GM12878 (cell line): ENCODE measurements at regions not wholly inside any gene's neighbourhood (a gene's known extent, or its start where the extent isn't known, plus 50 kb on each side); places are given as distances from the start of the nearest gene placed in this dataset.

Source experiments
- ATAC-seq: fragments of 200-7000 bp; cut with Tn5 transposase; 3 replicates; pipeline ENCODE4 v1.9.1; 2020; ENCODE audit warnings: mild to moderate bottlenecking, moderate library complexity
- BruUV-seq: library from RNA; stranded (reverse); fragments of 400-500 nt; replicated peaks from 2 replicates; lab custom pipeline; 2021; lab: Mats Ljungman, UMichigan
- CTCF ChIA-PET: fragments of 300-600 bp; sonication (Branson Sonifier 250); formaldehyde crosslinking; extraction: SDS; loops from one replicate; lab custom pipeline; 2021; ENCODE audit warnings: inconsistent platforms; lab: Yijun Ruan, JAX
- POLR2A ChIA-PET: fragments of 350-600 bp; formaldehyde crosslinking; extraction: SDS; loops from one replicate; lab custom pipeline; 2021; ENCODE audit warnings: inconsistent platforms; lab: Charles Lee
- RAD21 ChIA-PET: fragments of 300-600 bp; sonication (Branson Sonifier 250); formaldehyde crosslinking; loops from one replicate; lab custom pipeline; 2023; ENCODE audit warnings: antibody characterized with exemption; ENCODE audit not compliant: unreplicated experiment; lab: Charles Lee
- SMC1A ChIA-PET: fragments of 300-600 bp; sonication (Branson Sonifier 250); formaldehyde crosslinking; loops from one replicate; lab custom pipeline; 2023; ENCODE audit not compliant: unreplicated experiment, uncharacterized antibody; lab: Charles Lee
- DNase-seq: peaks from one replicate; pipeline ENCODE4 v3.0.0-alpha.2; 2011; ENCODE audit warnings: low read depth, low spot score
- FAIRE-seq: peaks from 3 replicates; lab custom pipeline; 2011; peaks lifted over from hg19 to GRCh38; lab: Jason Lieb, UNC
- H2AFZ ChIP-seq: 2 replicates; pipeline ENCODE4 v1.6.0; 2011; ENCODE audit warnings: low read depth, low read length, control low read depth; ENCODE audit not compliant: control insufficient read depth
- H3K27ac ChIP-seq: 2 replicates; pipeline ENCODE4 v1.5.1; 2011; ENCODE audit warnings: control low read depth; ENCODE audit not compliant: control insufficient read depth, insufficient read depth
- H3K27me3 ChIP-seq, 2 experiments: replicated peaks in 1 of 2; 2 replicates each; pipeline versions ENCODE4 v1.6.0 to v1.6.1; 2011; ENCODE audit warnings: low read length in 1 of 2; ENCODE audit not compliant: control insufficient read depth in 2 of 2, insufficient read depth in 2 of 2
- H3K36me3 ChIP-seq, 2 experiments: 2 replicates each; pipeline ENCODE4 v1.5.1; 2011; ENCODE audit warnings: low read length in 1 of 2; ENCODE audit not compliant: control insufficient read depth in 2 of 2, insufficient read depth in 2 of 2
- H3K4me1 ChIP-seq: 2 replicates; pipeline ENCODE4 v1.6.1; 2011; ENCODE audit warnings: mild to moderate bottlenecking, low read length, moderate library complexity, mixed read lengths; ENCODE audit not compliant: control insufficient read depth, insufficient read depth
- H3K4me2 ChIP-seq: 2 replicates; pipeline ENCODE4 v1.6.0; 2011; ENCODE audit warnings: control low read depth; ENCODE audit not compliant: control insufficient read depth, insufficient read depth
- H3K4me3 ChIP-seq: fragments of 200-600 bp; sonication (generic); 2 replicates; pipeline ENCODE4 v1.5.1; 2016
- H3K79me2 ChIP-seq: 2 replicates; pipeline ENCODE4 v1.6.0; 2011; ENCODE audit warnings: low read length; ENCODE audit not compliant: control insufficient read depth, insufficient read depth
- H3K9ac ChIP-seq: 2 replicates; pipeline ENCODE4 v1.8.0; 2011; ENCODE audit warnings: low read length, control low read depth, mixed read lengths; ENCODE audit not compliant: control insufficient read depth, insufficient read depth
- H3K9me3 ChIP-seq: replicated peaks from 3 replicates; pipeline ENCODE4 v1.5.1; 2011; ENCODE audit warnings: mild to moderate bottlenecking, low read length; ENCODE audit not compliant: control insufficient read depth, insufficient read depth
- H4K20me1 ChIP-seq: 2 replicates; pipeline ENCODE4 v1.6.0; 2011; ENCODE audit not compliant: control insufficient read depth, insufficient read depth
- BHLHE40 ChIP-seq, 2 experiments: fragments of 450-650 bp in 1 of 2; IDR thresholded peaks; 2 replicates each; pipeline ENCODE4 v1.6.1; 2011 to 2017; ENCODE audit warnings: low read depth in 2 of 2, borderline replicate concordance in 1 of 2, improper control_type of control experiment in 1 of 2, low read length in 1 of 2, mild to moderate bottlenecking in 1 of 2
- CBFB ChIP-seq: IDR thresholded peaks from 2 replicates; pipeline ENCODE4 v1.6.1; 2016; ENCODE audit warnings: antibody characterized with exemption, low read depth
- FOXK2 ChIP-seq: fragments of 450-650 bp; IDR thresholded peaks from 2 replicates; pipeline ENCODE4 v1.6.1; 2017; ENCODE audit warnings: mild to moderate bottlenecking, moderate library complexity
- FOXM1 ChIP-seq: IDR thresholded peaks from 2 replicates; pipeline ENCODE4 v1.6.1; 2012; ENCODE audit warnings: low read depth, mild to moderate bottlenecking, inconsistent platforms, low read length, moderate library complexity
- GABPA ChIP-seq: IDR thresholded peaks from 2 replicates; pipeline ENCODE4 v1.6.1; 2014; ENCODE audit warnings: antibody characterized with exemption, low read depth, mild to moderate bottlenecking, inconsistent platforms
- HDAC6 ChIP-seq: fragments of 200-600 bp; sonication (generic); IDR thresholded peaks from one replicate; pipeline ENCODE4 v1.8.0; 2017; ENCODE audit warnings: antibody characterized with exemption; ENCODE audit not compliant: unreplicated experiment
- IKZF2 ChIP-seq, 2 experiments: fragments of 450-650 bp; IDR thresholded peaks; 2 replicates each; pipeline ENCODE4 v1.6.1; 2017; ENCODE audit warnings: mild to moderate bottlenecking in 2 of 2, moderate library complexity in 2 of 2
- POLR2A ChIP-seq: IDR thresholded peaks from 2 replicates; pipeline ENCODE4 v1.6.1; 2011; ENCODE audit warnings: low read depth, mild to moderate bottlenecking, low read length
- STAT1 ChIP-seq: fragments of 450-650 bp; conservative IDR thresholded peaks from 2 replicates; pipeline ENCODE4 v1.6.1; 2014; ENCODE audit warnings: antibody characterized with exemption, mild to moderate bottlenecking
- ZZZ3 ChIP-seq: IDR thresholded peaks from 2 replicates; pipeline ENCODE4 v1.6.1; 2011; ENCODE audit warnings: low read depth; ENCODE audit not compliant: control insufficient read depth, insufficient read length
- WGBS: methylation state at CpG from one replicate; pipeline ENCODE4 v1.1.6; 2016; ENCODE audit warnings: low lambda C conversion rate; ENCODE audit not compliant: insufficient replicate concordance, insufficient coverage; ENCODE audit errors: missing lambda C conversion rate; 5-methylcytosine and 5-hydroxymethylcytosine counted together
- in situ Hi-C: fragments of 300-500 bp; cut with MboI; formaldehyde crosslinking; loops from 9 replicates; pipeline ENCODE4 v1.14.3; 2018; ENCODE audit warnings: mixed read lengths
- intact Hi-C: fragments of 100-400 bp; cut with micrococcal nuclease; formaldehyde crosslinking; loops from one replicate; pipeline ENCODE4 v1.14.2; 2022; ENCODE audit not compliant: unreplicated experiment
- TF ChIP-seq, protein P1 (sequence below): fragments of 450-650 bp; IDR thresholded peaks from 2 replicates; pipeline ENCODE4 v1.6.1; 2016; ENCODE audit warnings: mild to moderate bottlenecking, moderate library complexity, borderline replicate concordance
- TF ChIP-seq, protein P2 (sequence below): IDR thresholded peaks from 2 replicates; pipeline ENCODE4 v1.6.1; 2012; ENCODE audit warnings: improper control_type of control experiment, low read depth, low read length; ENCODE audit not compliant: insufficient replicate concordance
- TF ChIP-seq, protein P3 (sequence below): fragments of 450-650 bp; formaldehyde crosslinking; IDR thresholded peaks from 2 replicates; pipeline ENCODE4 v1.4.0; 2022; ENCODE audit warnings: mild to moderate bottlenecking, moderate library complexity

DNA sequence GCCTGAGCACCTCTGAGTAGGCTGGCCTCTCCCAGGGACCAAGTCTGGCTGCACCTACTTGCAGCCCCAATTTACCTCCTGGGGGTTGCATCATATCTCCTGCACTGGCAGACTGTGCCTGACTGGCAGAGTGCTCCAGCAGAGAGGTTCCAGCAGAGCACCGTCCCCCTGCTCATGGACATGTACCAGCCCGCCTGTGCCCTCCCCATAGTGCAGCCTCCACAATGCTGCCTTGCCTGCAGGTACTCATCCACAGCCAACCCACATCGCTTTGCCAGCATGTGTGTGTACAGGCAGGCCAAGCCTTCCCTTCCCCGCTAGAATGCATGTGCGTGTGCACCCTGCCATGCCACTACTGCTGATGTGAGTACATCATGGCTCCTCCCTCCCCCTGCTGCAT lies 105.5 kb upstream of the NPSR1 start:
- H4K20me1 ChIP-seq, result no peaks in the 10 kb centered on the region
- intact Hi-C loops (no loop called here), in situ Hi-C loops (no loop called here)
- RAD21 ChIA-PET, result no interaction called here
- 26% methylated on average over 5 of the region's 5 CpGs for WGBS
- no peak overlapping the region for H3K27ac ChIP-seq
- CTCF ChIA-PET, result no interaction called here
- H3K27me3 ChIP-seq, result no peaks in the 10 kb centered on the region
- H3K4me2 ChIP-seq, result no peak overlapping the region
- H3K79me2 ChIP-seq, result no peaks in the 10 kb centered on the region
- SMC1A ChIA-PET, result no interaction called here
- no TSS peak for BruUV-seq
- DNase-seq, result no peak
- no peak overlapping the region for H3K9ac ChIP-seq
- H3K4me1 ChIP-seq, result no peaks in the 10 kb centered on the region
- no peaks in the 10 kb centered on the region for H3K36me3 ChIP-seq
- ATAC-seq, result no peak
- FAIRE-seq, result no peak
- no peak overlapping the region for H3K4me3 ChIP-seq
- H2AFZ ChIP-seq, result no peak overlapping the region
- H3K9me3 ChIP-seq, result no peaks in the 10 kb centered on the region
- POLR2A ChIA-PET, result no interaction called here
- TF ChIP-seq, protein P1, sequence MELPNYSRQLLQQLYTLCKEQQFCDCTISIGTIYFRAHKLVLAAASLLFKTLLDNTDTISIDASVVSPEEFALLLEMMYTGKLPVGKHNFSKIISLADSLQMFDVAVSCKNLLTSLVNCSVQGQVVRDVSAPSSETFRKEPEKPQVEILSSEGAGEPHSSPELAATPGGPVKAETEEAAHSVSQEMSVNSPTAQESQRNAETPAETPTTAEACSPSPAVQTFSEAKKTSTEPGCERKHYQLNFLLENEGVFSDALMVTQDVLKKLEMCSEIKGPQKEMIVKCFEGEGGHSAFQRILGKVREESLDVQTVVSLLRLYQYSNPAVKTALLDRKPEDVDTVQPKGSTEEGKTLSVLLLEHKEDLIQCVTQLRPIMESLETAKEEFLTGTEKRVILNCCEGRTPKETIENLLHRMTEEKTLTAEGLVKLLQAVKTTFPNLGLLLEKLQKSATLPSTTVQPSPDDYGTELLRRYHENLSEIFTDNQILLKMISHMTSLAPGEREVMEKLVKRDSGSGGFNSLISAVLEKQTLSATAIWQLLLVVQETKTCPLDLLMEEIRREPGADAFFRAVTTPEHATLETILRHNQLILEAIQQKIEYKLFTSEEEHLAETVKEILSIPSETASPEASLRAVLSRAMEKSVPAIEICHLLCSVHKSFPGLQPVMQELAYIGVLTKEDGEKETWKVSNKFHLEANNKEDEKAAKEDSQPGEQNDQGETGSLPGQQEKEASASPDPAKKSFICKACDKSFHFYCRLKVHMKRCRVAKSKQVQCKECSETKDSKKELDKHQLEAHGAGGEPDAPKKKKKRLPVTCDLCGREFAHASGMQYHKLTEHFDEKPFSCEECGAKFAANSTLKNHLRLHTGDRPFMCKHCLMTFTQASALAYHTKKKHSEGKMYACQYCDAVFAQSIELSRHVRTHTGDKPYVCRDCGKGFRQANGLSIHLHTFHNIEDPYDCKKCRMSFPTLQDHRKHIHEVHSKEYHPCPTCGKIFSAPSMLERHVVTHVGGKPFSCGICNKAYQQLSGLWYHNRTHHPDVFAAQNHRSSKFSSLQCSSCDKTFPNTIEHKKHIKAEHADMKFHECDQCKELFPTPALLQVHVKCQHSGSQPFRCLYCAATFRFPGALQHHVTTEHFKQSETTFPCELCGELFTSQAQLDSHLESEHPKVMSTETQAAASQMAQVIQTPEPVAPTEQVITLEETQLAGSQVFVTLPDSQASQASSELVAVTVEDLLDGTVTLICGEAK, result no peak
- TF ChIP-seq STAT1 (no peak), BHLHE40 (IDR thresholded peaks at IDR 0.05; ENCODE audit: borderline replicate concordance in 1 of 2, low read depth in 2 of 2, low read length in 1 of 2) (no peak), GABPA (no peak), HDAC6 (no peak), FOXM1 (no peak), CBFB (no peak), FOXK2 (no peak), IKZF2 (IDR thresholded peaks at IDR 0.05) (no peak), ZZZ3 (no peak), POLR2A (no peak)
- TF ChIP-seq, protein P2, sequence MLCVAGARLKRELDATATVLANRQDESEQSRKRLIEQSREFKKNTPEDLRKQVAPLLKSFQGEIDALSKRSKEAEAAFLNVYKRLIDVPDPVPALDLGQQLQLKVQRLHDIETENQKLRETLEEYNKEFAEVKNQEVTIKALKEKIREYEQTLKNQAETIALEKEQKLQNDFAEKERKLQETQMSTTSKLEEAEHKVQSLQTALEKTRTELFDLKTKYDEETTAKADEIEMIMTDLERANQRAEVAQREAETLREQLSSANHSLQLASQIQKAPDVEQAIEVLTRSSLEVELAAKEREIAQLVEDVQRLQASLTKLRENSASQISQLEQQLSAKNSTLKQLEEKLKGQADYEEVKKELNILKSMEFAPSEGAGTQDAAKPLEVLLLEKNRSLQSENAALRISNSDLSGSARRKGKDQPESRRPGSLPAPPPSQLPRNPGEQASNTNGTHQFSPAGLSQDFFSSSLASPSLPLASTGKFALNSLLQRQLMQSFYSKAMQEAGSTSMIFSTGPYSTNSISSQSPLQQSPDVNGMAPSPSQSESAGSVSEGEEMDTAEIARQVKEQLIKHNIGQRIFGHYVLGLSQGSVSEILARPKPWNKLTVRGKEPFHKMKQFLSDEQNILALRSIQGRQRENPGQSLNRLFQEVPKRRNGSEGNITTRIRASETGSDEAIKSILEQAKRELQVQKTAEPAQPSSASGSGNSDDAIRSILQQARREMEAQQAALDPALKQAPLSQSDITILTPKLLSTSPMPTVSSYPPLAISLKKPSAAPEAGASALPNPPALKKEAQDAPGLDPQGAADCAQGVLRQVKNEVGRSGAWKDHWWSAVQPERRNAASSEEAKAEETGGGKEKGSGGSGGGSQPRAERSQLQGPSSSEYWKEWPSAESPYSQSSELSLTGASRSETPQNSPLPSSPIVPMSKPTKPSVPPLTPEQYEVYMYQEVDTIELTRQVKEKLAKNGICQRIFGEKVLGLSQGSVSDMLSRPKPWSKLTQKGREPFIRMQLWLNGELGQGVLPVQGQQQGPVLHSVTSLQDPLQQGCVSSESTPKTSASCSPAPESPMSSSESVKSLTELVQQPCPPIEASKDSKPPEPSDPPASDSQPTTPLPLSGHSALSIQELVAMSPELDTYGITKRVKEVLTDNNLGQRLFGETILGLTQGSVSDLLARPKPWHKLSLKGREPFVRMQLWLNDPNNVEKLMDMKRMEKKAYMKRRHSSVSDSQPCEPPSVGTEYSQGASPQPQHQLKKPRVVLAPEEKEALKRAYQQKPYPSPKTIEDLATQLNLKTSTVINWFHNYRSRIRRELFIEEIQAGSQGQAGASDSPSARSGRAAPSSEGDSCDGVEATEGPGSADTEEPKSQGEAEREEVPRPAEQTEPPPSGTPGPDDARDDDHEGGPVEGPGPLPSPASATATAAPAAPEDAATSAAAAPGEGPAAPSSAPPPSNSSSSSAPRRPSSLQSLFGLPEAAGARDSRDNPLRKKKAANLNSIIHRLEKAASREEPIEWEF, result no peak
- TF ChIP-seq, protein P3, sequence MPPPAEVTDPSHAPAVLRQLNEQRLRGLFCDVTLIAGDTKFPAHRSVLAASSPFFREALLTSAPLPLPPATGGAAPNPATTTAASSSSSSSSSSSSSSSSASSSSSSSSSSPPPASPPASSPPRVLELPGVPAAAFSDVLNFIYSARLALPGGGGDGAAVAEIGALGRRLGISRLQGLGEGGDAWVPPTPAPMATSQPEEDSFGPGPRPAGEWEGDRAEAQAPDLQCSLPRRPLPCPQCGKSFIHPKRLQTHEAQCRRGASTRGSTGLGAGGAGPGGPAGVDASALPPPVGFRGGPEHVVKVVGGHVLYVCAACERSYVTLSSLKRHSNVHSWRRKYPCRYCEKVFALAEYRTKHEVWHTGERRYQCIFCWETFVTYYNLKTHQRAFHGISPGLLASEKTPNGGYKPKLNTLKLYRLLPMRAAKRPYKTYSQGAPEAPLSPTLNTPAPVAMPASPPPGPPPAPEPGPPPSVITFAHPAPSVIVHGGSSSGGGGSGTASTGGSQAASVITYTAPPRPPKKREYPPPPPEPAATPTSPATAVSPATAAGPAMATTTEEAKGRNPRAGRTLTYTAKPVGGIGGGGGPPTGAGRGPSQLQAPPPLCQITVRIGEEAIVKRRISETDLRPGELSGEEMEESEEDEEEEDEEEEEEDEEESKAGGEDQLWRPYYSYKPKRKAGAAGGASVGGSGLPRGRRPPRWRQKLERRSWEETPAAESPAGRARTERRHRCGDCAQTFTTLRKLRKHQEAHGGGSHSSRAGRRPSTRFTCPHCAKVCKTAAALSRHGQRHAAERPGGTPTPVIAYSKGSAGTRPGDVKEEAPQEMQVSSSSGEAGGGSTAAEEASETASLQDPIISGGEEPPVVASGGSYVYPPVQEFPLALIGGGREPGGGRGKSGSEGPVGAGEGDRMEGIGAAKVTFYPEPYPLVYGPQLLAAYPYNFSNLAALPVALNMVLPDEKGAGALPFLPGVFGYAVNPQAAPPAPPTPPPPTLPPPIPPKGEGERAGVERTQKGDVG (CRISPR knock-in tag), result no peak
